Mucosa of descending colon (tissue), 3 donors: ENCODE measurements at regions not wholly inside any gene's neighbourhood (a gene's known extent, or its start where the extent isn't known, plus 50 kb on each side); places are given as distances from the start of the nearest gene placed in this dataset.

ENCODE experiments used
- ATAC-seq: fragments of 200-7000 bp; cut with Tn5 transposase; one replicate; pipeline ENCODE4 v1.9.1; 2020; ENCODE audit warnings: mild to moderate bottlenecking, moderate library complexity
- DNase-seq, 3 donors: peaks; one replicate each; pipeline ENCODE4 v3.0.0-alpha.2; 2020
- H3K36me3 ChIP-seq: fragments of 200-600 bp; one replicate; pipeline ENCODE4 v1.8.0; 2021; ENCODE audit warnings: low read depth, mild to moderate bottlenecking
- H3K4me1 ChIP-seq: fragments of 200-600 bp; one replicate; pipeline ENCODE4 v1.8.0; 2021; ENCODE audit warnings: low read depth, mild to moderate bottlenecking
- H3K4me3 ChIP-seq: fragments of 200-600 bp; one replicate; pipeline ENCODE4 v1.8.0; 2021; ENCODE audit warnings: mild to moderate bottlenecking
- H3K9me3 ChIP-seq: fragments of 200-600 bp; one replicate; pipeline ENCODE4 v1.8.0; 2021; ENCODE audit warnings: mild to moderate bottlenecking
- CTCF ChIP-seq: fragments of 200-600 bp; IDR thresholded peaks from one replicate; pipeline ENCODE4 v1.8.0; 2022; ENCODE audit warnings: antibody characterized with exemption, mild to moderate bottlenecking
- intact Hi-C, 2 donors: fragments of 100-400 bp; cut with DNase I in 1 of 2; cut with micrococcal nuclease in 1 of 2; formaldehyde crosslinking; loops; one replicate each; pipeline versions ENCODE4 v1.11.0 to v1.11.1; 2022; cut with DNase I, micrococcal nuclease
- donor health status: DM: no; HTN: no; CAD: no; lungs with moderate emphysema.
- donor health status: DM: no; HTN: no; CAD: no.
- donor health status: DM: no; HTN: yes; CAD: no.

GRCh38 chr14:65794674-65795279, 382.2 kb downstream of the FUT8 start:
- no peaks in the 10 kb centered on the region for H3K36me3 ChIP-seq
- TF ChIP-seq CTCF = no peak
- DNase-seq (no peak), ATAC-seq (no peak)
- intact Hi-C loops = no loop called here
- no peak overlapping the region for H3K4me3 ChIP-seq
- no peaks in the 10 kb centered on the region for H3K4me1 ChIP-seq
- no peaks in the 10 kb centered on the region for H3K9me3 ChIP-seq

GRCh38 chr14:65798216-65798615, 385.7 kb downstream of the FUT8 start:
- H3K4me1 ChIP-seq = no peaks in the 10 kb centered on the region
- H3K4me3 ChIP-seq = no peak overlapping the region
- no peak for TF ChIP-seq CTCF
- intact Hi-C loops = no loop called here
- no peak for ATAC-seq
- no peak for DNase-seq
- no peaks in the 10 kb centered on the region for H3K9me3 ChIP-seq
- H3K36me3 ChIP-seq = no peaks in the 10 kb centered on the region

GRCh38 chr14:65800694-65801093, 388.2 kb downstream of the FUT8 start:
- H3K4me3 ChIP-seq = no peak overlapping the region
- H3K4me1 ChIP-seq = no peaks in the 10 kb centered on the region
- intact Hi-C loops = no loop called here
- no peak for TF ChIP-seq CTCF
- no peak for DNase-seq
- no peak for ATAC-seq
- H3K9me3 ChIP-seq = no peaks in the 10 kb centered on the region
- no peaks in the 10 kb centered on the region for H3K36me3 ChIP-seq

- ATAC-seq = no peak
- Histone ChIP-seq H3K36me3 (no peaks in the 10 kb centered on the region), H3K4me3 (no peak overlapping the region), H3K9me3 (no peaks in the 10 kb centered on the region), H3K4me1 (no peaks in the 10 kb centered on the region)
- DNase-seq = no peak
- intact Hi-C loops = no loop called here
- TF ChIP-seq CTCF = no peak
Observed at GRCh38 chr14:65802196-65802595, 389.7 kb downstream of the FUT8 start.

GRCh38 chr14:65803885-65804284, 391.4 kb downstream of the FUT8 start:
- H3K9me3 ChIP-seq = peaks cover 9% of the 10 kb centered on the region
- no peak for ATAC-seq
- no peaks in the 10 kb centered on the region for H3K36me3 ChIP-seq
- H3K4me3 ChIP-seq = no peak overlapping the region
- TF ChIP-seq CTCF = no peak
- no peaks in the 10 kb centered on the region for H3K4me1 ChIP-seq
- intact Hi-C loops = no loop called here
- no peak for DNase-seq
